ENCODE measurements at regions not wholly inside any gene's neighbourhood (a gene's known extent, or its start where the extent isn't known, plus 50 kb on each side); places are given as distances from the start of the nearest gene placed in this dataset.

GRCh38 chrX:96575011-96575410 lies 109.6 kb upstream of the DIAPH2 start:
- TF ChIP-seq POLR2AphosphoS5 (IDR thresholded peaks at IDR 0.05; ENCODE audit: insufficient read depth in 1 of 2, low read depth in 1 of 2): no peak
- TF ChIP-seq CTCF (IDR thresholded peaks at IDR 0.05): no peak
- TF ChIP-seq POLR2A (IDR thresholded peaks at IDR 0.05): no peak
- H3K27ac ChIP-seq: no peak overlapping the region

GRCh38 chrX:96576368-96576767 lies 108.3 kb upstream of the DIAPH2 start:
- no peak for DNase-seq (ENCODE audit: extremely low spot score in 2 of 2)
- H3K4me1 ChIP-seq: no peaks in the 10 kb centered on the region
- no peak overlapping the region for H3K27ac ChIP-seq
- H3K27me3 ChIP-seq: no peaks in the 10 kb centered on the region
- H3K36me3 ChIP-seq: no peaks in the 10 kb centered on the region
- TF ChIP-seq POLR2AphosphoS5 (IDR thresholded peaks at IDR 0.05; ENCODE audit: insufficient read depth in 1 of 2, low read depth in 1 of 2): no peak
- TF ChIP-seq POLR2A (IDR thresholded peaks at IDR 0.05): no peak
- no peak for TF ChIP-seq CTCF (IDR thresholded peaks at IDR 0.05)
- no peak overlapping the region for H3K4me3 ChIP-seq
- intact Hi-C loops (cut with DNase I): no loop called here
- H3K9me3 ChIP-seq: no peaks in the 10 kb centered on the region

More at GRCh38 chrX:96575011-96575410, 109.6 kb upstream of the DIAPH2 start:
- no peaks in the 10 kb centered on the region for H3K27me3 ChIP-seq
- intact Hi-C loops (cut with DNase I): no loop called here
- no peaks in the 10 kb centered on the region for H3K9me3 ChIP-seq
- H3K4me3 ChIP-seq: no peak overlapping the region
- H3K36me3 ChIP-seq: no peaks in the 10 kb centered on the region
- DNase-seq (ENCODE audit: extremely low spot score in 2 of 2): no peak
- H3K4me1 ChIP-seq: no peaks in the 10 kb centered on the region

- Histone ChIP-seq H3K4me1 (no peaks in the 10 kb centered on the region), H3K27me3 (no peaks in the 10 kb centered on the region), H3K36me3 (no peaks in the 10 kb centered on the region), H3K27ac (no peak overlapping the region), H3K4me3 (no peak overlapping the region), H3K9me3 (no peaks in the 10 kb centered on the region)
- no peak for TF ChIP-seq POLR2A (IDR thresholded peaks at IDR 0.05)
- no peak for TF ChIP-seq POLR2AphosphoS5 (IDR thresholded peaks at IDR 0.05; ENCODE audit: insufficient read depth in 1 of 2, low read depth in 1 of 2)
- no peak for TF ChIP-seq CTCF (IDR thresholded peaks at IDR 0.05)
- intact Hi-C loops (cut with DNase I): no loop called here
- DNase-seq (ENCODE audit: extremely low spot score in 2 of 2): no peak
Observed at GRCh38 chrX:96578781-96579180, 105.9 kb upstream of the DIAPH2 start.

- H3K27me3 ChIP-seq: no peaks in the 10 kb centered on the region
- intact Hi-C loops (cut with DNase I): no loop called here
- no peak for DNase-seq (ENCODE audit: extremely low spot score in 2 of 2)
- H3K4me3 ChIP-seq: no peak overlapping the region
- no peaks in the 10 kb centered on the region for H3K9me3 ChIP-seq
- TF ChIP-seq CTCF (IDR thresholded peaks at IDR 0.05) (no peak), POLR2A (IDR thresholded peaks at IDR 0.05) (no peak), POLR2AphosphoS5 (IDR thresholded peaks at IDR 0.05; ENCODE audit: insufficient read depth in 1 of 2, low read depth in 1 of 2) (no peak)
- no peaks in the 10 kb centered on the region for H3K4me1 ChIP-seq
- H3K27ac ChIP-seq: no peak overlapping the region
- no peaks in the 10 kb centered on the region for H3K36me3 ChIP-seq
Observed at GRCh38 chrX:96579252-96579651, 105.4 kb upstream of the DIAPH2 start.

GRCh38 chrX:96590403-96590802 lies 94.2 kb upstream of the DIAPH2 start:
- H3K27ac ChIP-seq: no peak overlapping the region
- DNase-seq (ENCODE audit: extremely low spot score in 2 of 2): no peak
- no peaks in the 10 kb centered on the region for H3K4me1 ChIP-seq
- intact Hi-C loops (cut with DNase I): no loop called here
- H3K9me3 ChIP-seq: no peaks in the 10 kb centered on the region
- H3K27me3 ChIP-seq: no peaks in the 10 kb centered on the region
- no peak overlapping the region for H3K4me3 ChIP-seq
- no peaks in the 10 kb centered on the region for H3K36me3 ChIP-seq
- TF ChIP-seq POLR2A (IDR thresholded peaks at IDR 0.05): no peak
- TF ChIP-seq CTCF (IDR thresholded peaks at IDR 0.05): no peak
- no peak for TF ChIP-seq POLR2AphosphoS5 (IDR thresholded peaks at IDR 0.05; ENCODE audit: insufficient read depth in 1 of 2, low read depth in 1 of 2)
